NT2/D1 (cell line): ENCODE measurements at regions not wholly inside any gene's neighbourhood (a gene's known extent, or its start where the extent isn't known, plus 50 kb on each side); places are given as distances from the start of the nearest gene placed in this dataset.

ENCODE experiments used
- SUZ12 ChIP-seq: IDR thresholded peaks from 2 replicates; pipeline ENCODE4 v1.6.1; 2011; ENCODE audit not compliant: insufficient read length, insufficient read depth; ENCODE audit errors: extremely low read depth
- YY1 ChIP-seq: IDR thresholded peaks from 2 replicates; pipeline ENCODE4 v1.6.1; 2011; ENCODE audit not compliant: insufficient read length, insufficient read depth
- ZNF274 ChIP-seq: IDR thresholded peaks from 2 replicates; pipeline ENCODE4 v1.6.1; 2011; ENCODE audit warnings: mild to moderate bottlenecking, low read depth, low read length

DNA sequence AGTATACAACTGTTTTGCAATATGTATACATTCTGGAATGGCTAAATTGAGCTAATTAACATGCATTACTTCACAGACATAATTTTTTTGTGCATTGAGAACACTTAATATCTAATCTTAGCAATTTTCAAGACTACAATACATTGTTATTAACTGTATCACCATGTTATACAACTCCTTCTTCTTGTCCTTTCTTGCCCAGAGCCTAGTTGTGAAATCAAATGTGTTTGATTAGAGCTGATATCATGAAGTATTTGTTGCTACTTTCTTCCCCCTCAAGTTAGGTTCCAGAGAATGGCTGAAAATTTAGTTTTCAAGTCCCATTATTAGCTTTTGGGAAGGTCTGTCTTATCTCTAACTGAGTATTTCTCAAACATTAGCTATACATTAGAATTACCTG lies 607.8 kb downstream of the PSAT1 start:
- TF ChIP-seq ZNF274 (no peak), SUZ12 (no peak), YY1 (no peak)
